PFSK-1 (cell line): ENCODE measurements at regions not wholly inside any gene's neighbourhood (a gene's known extent, or its start where the extent isn't known, plus 50 kb on each side); places are given as distances from the start of the nearest gene placed in this dataset.

ENCODE experiments used
- FOXP2 ChIP-seq: optimal IDR thresholded peaks from 2 replicates; pipeline ENCODE3; 2011; ENCODE audit warnings: borderline replicate concordance, control low read depth, inconsistent platforms; ENCODE audit not compliant: insufficient read depth; ENCODE audit errors: extremely low read length, extremely low read depth
- POLR2AphosphoS5 ChIP-seq: IDR thresholded peaks from 2 replicates; pipeline ENCODE4 v1.6.1; 2012; ENCODE audit warnings: low read depth, mild to moderate bottlenecking, control low read depth, low read length, moderate library complexity
- SIN3A ChIP-seq: IDR thresholded peaks from 2 replicates; pipeline ENCODE4 v1.6.1; 2012; ENCODE audit warnings: mild to moderate bottlenecking, low read length, moderate library complexity, borderline replicate concordance; ENCODE audit not compliant: insufficient read depth
- TAF1 ChIP-seq: IDR thresholded peaks from 2 replicates; pipeline ENCODE4 v1.6.1; 2012; ENCODE audit warnings: low read length, control low read depth, borderline replicate concordance; ENCODE audit not compliant: insufficient read depth
- TF ChIP-seq, protein P1 (sequence below), 2 experiments: IDR thresholded peaks; 2 replicates each; pipeline versions ENCODE4 v1.6.1 to v1.8.0; 2011 to 2012; ENCODE audit warnings: low read depth in 2 of 2, low read length in 2 of 2, control low read depth in 1 of 2, inconsistent platforms in 1 of 2, mild to moderate bottlenecking in 1 of 2, moderate library complexity in 1 of 2; ENCODE audit not compliant: insufficient read depth in 1 of 2

GRCh38 chr6:92377137-92377536 is 1042.2 kb downstream of the EPHA7 start:
- TF ChIP-seq POLR2AphosphoS5 (no peak), SIN3A (no peak), TAF1 (no peak), FOXP2 (no peak)
- TF ChIP-seq, protein P1, sequence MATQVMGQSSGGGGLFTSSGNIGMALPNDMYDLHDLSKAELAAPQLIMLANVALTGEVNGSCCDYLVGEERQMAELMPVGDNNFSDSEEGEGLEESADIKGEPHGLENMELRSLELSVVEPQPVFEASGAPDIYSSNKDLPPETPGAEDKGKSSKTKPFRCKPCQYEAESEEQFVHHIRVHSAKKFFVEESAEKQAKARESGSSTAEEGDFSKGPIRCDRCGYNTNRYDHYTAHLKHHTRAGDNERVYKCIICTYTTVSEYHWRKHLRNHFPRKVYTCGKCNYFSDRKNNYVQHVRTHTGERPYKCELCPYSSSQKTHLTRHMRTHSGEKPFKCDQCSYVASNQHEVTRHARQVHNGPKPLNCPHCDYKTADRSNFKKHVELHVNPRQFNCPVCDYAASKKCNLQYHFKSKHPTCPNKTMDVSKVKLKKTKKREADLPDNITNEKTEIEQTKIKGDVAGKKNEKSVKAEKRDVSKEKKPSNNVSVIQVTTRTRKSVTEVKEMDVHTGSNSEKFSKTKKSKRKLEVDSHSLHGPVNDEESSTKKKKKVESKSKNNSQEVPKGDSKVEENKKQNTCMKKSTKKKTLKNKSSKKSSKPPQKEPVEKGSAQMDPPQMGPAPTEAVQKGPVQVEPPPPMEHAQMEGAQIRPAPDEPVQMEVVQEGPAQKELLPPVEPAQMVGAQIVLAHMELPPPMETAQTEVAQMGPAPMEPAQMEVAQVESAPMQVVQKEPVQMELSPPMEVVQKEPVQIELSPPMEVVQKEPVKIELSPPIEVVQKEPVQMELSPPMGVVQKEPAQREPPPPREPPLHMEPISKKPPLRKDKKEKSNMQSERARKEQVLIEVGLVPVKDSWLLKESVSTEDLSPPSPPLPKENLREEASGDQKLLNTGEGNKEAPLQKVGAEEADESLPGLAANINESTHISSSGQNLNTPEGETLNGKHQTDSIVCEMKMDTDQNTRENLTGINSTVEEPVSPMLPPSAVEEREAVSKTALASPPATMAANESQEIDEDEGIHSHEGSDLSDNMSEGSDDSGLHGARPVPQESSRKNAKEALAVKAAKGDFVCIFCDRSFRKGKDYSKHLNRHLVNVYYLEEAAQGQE (IDR thresholded peaks at IDR 0.05; ENCODE audit: insufficient read depth in 1 of 2, low read depth in 2 of 2, low read length in 2 of 2), result no peak

DNA sequence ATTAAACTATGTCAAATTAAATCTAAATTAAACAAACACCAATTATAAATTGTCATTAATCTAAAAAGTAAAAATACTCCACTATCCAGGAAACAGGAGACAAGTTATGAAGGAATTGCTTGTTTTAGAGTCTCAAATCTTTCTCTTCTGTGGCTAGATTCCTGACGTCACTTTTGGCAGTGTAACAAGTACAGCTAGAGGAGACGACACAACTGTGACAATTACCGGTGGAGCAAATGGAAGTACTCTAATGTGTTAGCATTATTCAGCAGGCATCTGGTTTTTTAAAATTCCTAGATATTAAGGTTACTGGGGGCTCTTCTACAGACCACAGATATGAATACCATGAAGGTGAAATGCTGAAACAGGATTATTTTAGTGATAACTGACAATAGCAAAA is 1042.7 kb downstream of the EPHA7 start:
- TF ChIP-seq FOXP2 (no peak), SIN3A (no peak), TAF1 (no peak), POLR2AphosphoS5 (no peak)
- TF ChIP-seq, protein P1 (IDR thresholded peaks at IDR 0.05; ENCODE audit: insufficient read depth in 1 of 2, low read depth in 2 of 2, low read length in 2 of 2), result no peak

DNA sequence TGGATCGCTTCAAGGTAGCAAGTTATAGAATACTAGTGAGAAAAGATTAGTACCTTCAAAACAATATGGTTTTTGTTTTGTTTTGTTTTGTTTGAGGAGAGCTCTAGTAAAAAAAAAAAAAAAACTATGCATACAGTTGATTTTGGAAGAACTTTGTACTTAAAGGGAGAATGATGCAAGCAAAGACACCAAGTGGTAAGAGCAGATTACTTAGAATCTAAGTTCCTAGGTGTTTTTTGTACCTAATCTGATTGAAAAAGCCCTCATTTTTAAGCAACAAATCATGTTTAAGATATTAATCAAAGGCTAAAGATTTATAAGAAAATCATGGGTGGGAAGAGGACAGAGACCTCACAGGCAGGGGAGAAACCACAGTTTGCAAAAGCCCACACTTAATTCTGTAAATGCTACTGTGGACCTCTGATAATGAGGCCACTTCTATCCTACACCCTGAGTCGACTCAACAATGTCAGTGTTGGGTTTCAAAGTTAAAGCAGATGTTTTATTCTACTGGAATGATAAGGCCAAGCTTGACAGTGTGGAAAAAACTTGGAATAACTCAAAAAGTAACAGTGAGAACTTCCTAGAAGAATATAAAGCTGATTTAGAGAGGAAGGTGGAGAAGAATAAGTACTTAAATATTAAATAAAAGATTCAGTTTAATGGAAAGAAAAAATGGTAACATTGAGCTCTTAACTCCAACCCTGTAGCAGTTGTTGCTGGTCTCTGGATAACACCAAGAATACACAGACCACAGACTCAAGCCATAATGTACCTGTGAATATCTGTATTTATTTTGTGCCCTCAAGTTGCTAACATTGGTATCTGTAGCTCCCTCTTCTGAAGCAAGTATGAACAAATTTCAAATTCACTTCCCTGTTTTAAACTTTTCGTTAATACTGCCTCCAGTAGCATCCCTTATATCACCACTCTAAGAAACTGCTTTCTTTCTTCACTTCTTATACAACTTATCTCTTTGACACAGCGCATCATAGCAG is 1047.8 kb downstream of the EPHA7 start:
- TF ChIP-seq TAF1 (no peak), SIN3A (no peak), POLR2AphosphoS5 (no peak), FOXP2 (no peak)
- TF ChIP-seq, protein P1 (IDR thresholded peaks at IDR 0.05; ENCODE audit: insufficient read depth in 1 of 2, low read depth in 2 of 2, low read length in 2 of 2), result no peak

DNA sequence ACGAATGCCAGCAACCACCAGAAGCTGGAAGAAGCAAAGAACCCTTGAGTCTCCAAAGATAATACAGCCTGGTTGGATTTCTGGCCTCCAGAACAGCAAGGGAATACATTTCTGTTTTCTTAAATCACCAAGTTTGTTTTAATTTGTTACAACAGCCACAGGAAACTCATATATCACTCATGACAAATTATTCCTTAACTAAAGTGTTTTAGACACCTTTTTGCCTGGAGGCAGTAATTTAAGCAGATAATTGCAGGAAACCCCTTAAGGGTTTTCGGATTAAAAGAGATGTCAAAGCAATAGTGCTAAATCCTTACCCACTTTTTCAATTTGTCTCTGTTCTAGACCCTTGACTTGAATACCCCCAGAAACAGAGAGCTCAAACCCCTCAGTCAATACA is 1050.0 kb downstream of the EPHA7 start:
- no peak for TF ChIP-seq TAF1
- TF ChIP-seq POLR2AphosphoS5, result no peak
- TF ChIP-seq, protein P1 (IDR thresholded peaks at IDR 0.05; ENCODE audit: insufficient read depth in 1 of 2, low read depth in 2 of 2, low read length in 2 of 2), result no peak
- no peak for TF ChIP-seq FOXP2
- TF ChIP-seq SIN3A, result no peak
